Pons (tissue), 1 donor: ENCODE measurements at regions not wholly inside any gene's neighbourhood (a gene's known extent, or its start where the extent isn't known, plus 50 kb on each side); places are given as distances from the start of the nearest gene placed in this dataset.
"Not testable (repeated sequence)": the region's sequence is repeated elsewhere in the genome, so short reads cannot be mapped to it uniquely, and the experiment has no call there.

Source experiments
- DNase-seq: peaks from one replicate; pipeline ENCODE4 v3.0.0-alpha.2; 2016; ENCODE audit warnings: low spot score

- DNase-seq: peak; percentile 65
Observed at GRCh38 chr20:24418731-24419130, 50.7 kb upstream of the SYNDIG1 start.

- DNase-seq: no peak
Observed at GRCh38 chr20:24417485-24417884, 51.9 kb upstream of the SYNDIG1 start.

- not testable (repeated sequence) for DNase-seq
Observed at GRCh38 chr20:24415444-24415843, 54.0 kb upstream of the SYNDIG1 start.

- DNase-seq: no peak
Observed at GRCh38 chr20:24411834-24412216, 57.6 kb upstream of the SYNDIG1 start.

GRCh38 chr20:24411003-24411833, 58.2 kb upstream of the SYNDIG1 start:
- DNase-seq: no peak

- DNase-seq: no peak
Observed at GRCh38 chr20:24407151-24407550, 62.3 kb upstream of the SYNDIG1 start.

GRCh38 chr20:24406750-24407149, 62.7 kb upstream of the SYNDIG1 start:
- peak; percentile 37 for DNase-seq

GRCh38 chr20:24406251-24406650, 63.2 kb upstream of the SYNDIG1 start:
- no peak for DNase-seq

- DNase-seq: no peak
Observed at GRCh38 chr20:24405810-24406209, 63.6 kb upstream of the SYNDIG1 start.

- DNase-seq: no peak
Observed at GRCh38 chr20:24403406-24403805, 66.0 kb upstream of the SYNDIG1 start.

- no peak for DNase-seq
Observed at GRCh38 chr20:24402188-24402587, 67.2 kb upstream of the SYNDIG1 start.

GRCh38 chr20:24395151-24395550, 74.3 kb upstream of the SYNDIG1 start:
- no peak for DNase-seq

- no peak for DNase-seq
Observed at GRCh38 chr20:24393903-24394302, 75.5 kb upstream of the SYNDIG1 start.

- DNase-seq: no peak
Observed at GRCh38 chr20:24392612-24393011, 76.8 kb upstream of the SYNDIG1 start.

- DNase-seq: peak; percentile 77
Observed at GRCh38 chr20:24389686-24390085, 79.7 kb upstream of the SYNDIG1 start.

GRCh38 chr20:24388828-24389380, 80.5 kb upstream of the SYNDIG1 start:
- no peak for DNase-seq

GRCh38 chr20:24385547-24385946, 83.9 kb upstream of the SYNDIG1 start:
- no peak for DNase-seq

GRCh38 chr20:24384865-24385264, 84.6 kb upstream of the SYNDIG1 start:
- DNase-seq: no peak

GRCh38 chr20:24382743-24383142, 86.7 kb upstream of the SYNDIG1 start:
- peak; percentile 78 for DNase-seq

GRCh38 chr20:24382331-24382730, 87.1 kb upstream of the SYNDIG1 start:
- no peak for DNase-seq

- DNase-seq: no peak
Observed at GRCh38 chr20:24381886-24382285, 87.5 kb upstream of the SYNDIG1 start.

GRCh38 chr20:24379484-24379927, 89.9 kb upstream of the SYNDIG1 start:
- DNase-seq: peak; percentile 49

GRCh38 chr20:24378661-24379483, 90.6 kb upstream of the SYNDIG1 start:
- no peak for DNase-seq
